Kidney tubule cell (primary cell): ENCODE measurements at regions not wholly inside any gene's neighbourhood (a gene's known extent, or its start where the extent isn't known, plus 50 kb on each side); places are given as distances from the start of the nearest gene placed in this dataset.

Experiments
- DNase-seq: peaks from one replicate; pipeline ENCODE4 v3.0.0-alpha.2; 2018; ENCODE audit warnings: low spot score

GRCh38 chr10:35784751-35785150, 142.7 kb upstream of the FZD8 start:
- peak; percentile 42 for DNase-seq

GRCh38 chr10:35783305-35783838, 141.3 kb upstream of the FZD8 start:
- peak; percentile 90 for DNase-seq

- peak; percentile 16 for DNase-seq
Measured at GRCh38 chr10:35781643-35782035, 139.5 kb upstream of the FZD8 start.

GRCh38 chr10:35780970-35781642, 139.0 kb upstream of the FZD8 start:
- DNase-seq = peak; percentile 31

- no peak for DNase-seq
Measured at GRCh38 chr10:35778306-35778705, 136.2 kb upstream of the FZD8 start.

GRCh38 chr10:35776557-35776956, 134.5 kb upstream of the FZD8 start:
- peak; percentile 3 for DNase-seq

- DNase-seq = no peak
Measured at GRCh38 chr10:35774109-35774508, 132.0 kb upstream of the FZD8 start.

GRCh38 chr10:35770817-35771355, 128.8 kb upstream of the FZD8 start:
- no peak for DNase-seq

- DNase-seq = no peak
Measured at GRCh38 chr10:35769795-35770194, 127.7 kb upstream of the FZD8 start.

GRCh38 chr10:35768731-35769130, 126.6 kb upstream of the FZD8 start:
- DNase-seq = no peak

GRCh38 chr10:35768011-35768410, 125.9 kb upstream of the FZD8 start:
- DNase-seq = peak; percentile 6

GRCh38 chr10:35765996-35766395, 123.9 kb upstream of the FZD8 start:
- no peak for DNase-seq

GRCh38 chr10:35765066-35765527, 123.0 kb upstream of the FZD8 start:
- peak; percentile 49 for DNase-seq

- no peak for DNase-seq
Measured at GRCh38 chr10:35762311-35763030, 120.4 kb upstream of the FZD8 start.

GRCh38 chr10:35758076-35758475, 116.0 kb upstream of the FZD8 start:
- DNase-seq = no peak

- no peak for DNase-seq
Measured at GRCh38 chr10:35754519-35754918, 112.4 kb upstream of the FZD8 start.

- DNase-seq = peak; percentile 20
Measured at GRCh38 chr10:35752469-35753461, 110.7 kb upstream of the FZD8 start.

GRCh38 chr10:35751347-35751746, 109.3 kb upstream of the FZD8 start:
- no peak for DNase-seq

GRCh38 chr10:35749230-35749629, 107.1 kb upstream of the FZD8 start:
- DNase-seq = no peak

- DNase-seq = no peak
Measured at GRCh38 chr10:35745617-35746403, 103.7 kb upstream of the FZD8 start.

GRCh38 chr10:35743851-35744250, 101.8 kb upstream of the FZD8 start:
- no peak for DNase-seq
